Duodenal mucosa (tissue), 2 donors: ENCODE measurements at regions not wholly inside any gene's neighbourhood (a gene's known extent, or its start where the extent isn't known, plus 50 kb on each side); places are given as distances from the start of the nearest gene placed in this dataset.
"Not testable (repeated sequence)": the region's sequence is repeated elsewhere in the genome, so short reads cannot be mapped to it uniquely, and the experiment has no call there.

ENCODE experiments used
- H3K27ac ChIP-seq: one replicate; pipeline ENCODE4 v1.7.0; 2013; ENCODE audit warnings: low read depth, low read length
- H3K27me3 ChIP-seq, 2 donors: one replicate each; pipeline ENCODE4 v1.7.0; 2013; ENCODE audit warnings: low read length in 2 of 2, control low read depth in 1 of 2; ENCODE audit not compliant: insufficient read depth in 2 of 2, control insufficient read depth in 1 of 2
- H3K36me3 ChIP-seq, 2 donors: one replicate each; pipeline ENCODE4 v1.7.0; 2013; ENCODE audit warnings: low read length in 2 of 2, control low read depth in 1 of 2; ENCODE audit not compliant: insufficient read depth in 2 of 2, control insufficient read depth in 1 of 2
- H3K4me1 ChIP-seq, 2 donors: one replicate each; pipeline ENCODE4 v1.7.0; 2013; ENCODE audit warnings: low read length in 2 of 2, control low read depth in 1 of 2; ENCODE audit not compliant: insufficient read depth in 2 of 2, control insufficient read depth in 1 of 2
- H3K4me3 ChIP-seq, 2 donors: one replicate each; pipeline ENCODE4 v1.7.0; 2013; ENCODE audit warnings: low read length in 2 of 2, low read depth in 1 of 2
- H3K9ac ChIP-seq, 2 donors: one replicate each; pipeline ENCODE4 v1.7.0; 2013; ENCODE audit warnings: low read length in 2 of 2, low read depth in 1 of 2
- H3K9me3 ChIP-seq, 2 donors: one replicate each; pipeline ENCODE4 v1.7.0; 2013; ENCODE audit warnings: low read length in 2 of 2, control low read depth in 1 of 2; ENCODE audit not compliant: control insufficient read depth in 1 of 2

DNA sequence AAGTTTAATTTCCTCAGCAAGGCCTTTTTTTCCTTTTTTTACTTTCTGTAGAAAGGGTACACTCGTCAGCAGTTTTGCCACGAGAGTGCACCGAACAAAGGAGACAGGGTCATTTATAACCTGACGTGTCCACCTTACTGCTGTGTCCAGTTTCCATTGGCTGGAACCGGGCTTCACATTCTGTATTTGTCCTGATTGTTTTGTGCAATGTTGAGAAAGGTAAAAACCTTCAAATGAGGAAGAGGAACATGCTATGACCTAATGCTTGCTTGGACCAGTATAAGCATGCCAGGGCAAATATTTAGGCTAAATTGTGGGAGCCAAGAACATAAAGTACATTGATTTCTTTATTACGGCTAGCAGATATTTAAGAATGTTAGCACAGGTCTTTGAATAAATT lies 101.9 kb upstream of the STX18 start:
- H3K9ac ChIP-seq, result not testable (repeated sequence)

GRCh38 chr4:4643306-4643705 lies 101.5 kb upstream of the STX18 start:
- no peak overlapping the region for H3K4me3 ChIP-seq
- H3K9me3 ChIP-seq, result no peaks in the 10 kb centered on the region
- no peaks in the 10 kb centered on the region for H3K4me1 ChIP-seq
- no peak overlapping the region for H3K9ac ChIP-seq
- no peaks in the 10 kb centered on the region for H3K36me3 ChIP-seq
- H3K27ac ChIP-seq, result no peak overlapping the region
- no peaks in the 10 kb centered on the region for H3K27me3 ChIP-seq

More for the DNA sequence above, 101.9 kb upstream of the STX18 start:
- not testable (repeated sequence) for H3K27me3 ChIP-seq, H3K4me3 ChIP-seq, H3K27ac ChIP-seq, H3K9me3 ChIP-seq, H3K36me3 ChIP-seq, H3K4me1 ChIP-seq

GRCh38 chr4:4642496-4643000 lies 100.7 kb upstream of the STX18 start:
- no peaks in the 10 kb centered on the region for H3K36me3 ChIP-seq
- no peaks in the 10 kb centered on the region for H3K4me1 ChIP-seq
- H3K27me3 ChIP-seq, result no peaks in the 10 kb centered on the region
- H3K4me3 ChIP-seq, result no peak overlapping the region
- no peaks in the 10 kb centered on the region for H3K9me3 ChIP-seq
- H3K27ac ChIP-seq, result no peak overlapping the region
- H3K9ac ChIP-seq, result no peak overlapping the region

- H3K27ac ChIP-seq, result no peak overlapping the region
- H3K9me3 ChIP-seq, result no peaks in the 10 kb centered on the region
- no peaks in the 10 kb centered on the region for H3K36me3 ChIP-seq
- no peaks in the 10 kb centered on the region for H3K4me1 ChIP-seq
- no peak overlapping the region for H3K4me3 ChIP-seq
- no peaks in the 10 kb centered on the region for H3K27me3 ChIP-seq
- no peak overlapping the region for H3K9ac ChIP-seq
Observed at GRCh38 chr4:4641661-4642495, 100.0 kb upstream of the STX18 start.

- Histone ChIP-seq H3K4me3 (no peak overlapping the region), H3K4me1 (no peaks in the 10 kb centered on the region), H3K36me3 (no peaks in the 10 kb centered on the region), H3K27me3 (no peaks in the 10 kb centered on the region), H3K9ac (no peak overlapping the region), H3K27ac (no peak overlapping the region), H3K9me3 (no peaks in the 10 kb centered on the region)
Observed at GRCh38 chr4:4641254-4641653, 99.4 kb upstream of the STX18 start.

DNA sequence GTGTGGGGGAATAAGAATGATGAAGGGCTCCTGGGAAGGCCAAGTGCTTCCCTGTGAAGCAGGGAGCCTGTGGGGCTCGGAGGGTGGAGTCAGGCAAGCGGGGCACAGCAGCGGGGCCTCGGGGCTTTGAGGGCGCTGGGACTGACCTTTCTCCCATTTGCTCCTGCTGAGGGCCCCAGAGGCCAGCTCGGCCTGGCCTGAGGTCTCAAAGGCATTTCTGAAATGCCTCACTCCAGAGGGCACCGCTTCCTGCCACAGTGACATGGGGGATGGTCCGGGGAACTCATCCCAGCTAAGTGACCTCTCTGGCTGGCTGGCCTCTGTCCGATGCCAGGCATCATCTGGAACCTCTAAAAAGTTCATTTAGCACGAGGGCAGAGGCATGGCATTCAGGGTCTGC lies 98.8 kb upstream of the STX18 start:
- H3K4me1 ChIP-seq, result no peaks in the 10 kb centered on the region
- H3K4me3 ChIP-seq, result no peak overlapping the region
- no peak overlapping the region for H3K9ac ChIP-seq
- H3K27me3 ChIP-seq, result no peaks in the 10 kb centered on the region
- H3K9me3 ChIP-seq, result no peaks in the 10 kb centered on the region
- no peaks in the 10 kb centered on the region for H3K36me3 ChIP-seq
- H3K27ac ChIP-seq, result no peak overlapping the region

DNA sequence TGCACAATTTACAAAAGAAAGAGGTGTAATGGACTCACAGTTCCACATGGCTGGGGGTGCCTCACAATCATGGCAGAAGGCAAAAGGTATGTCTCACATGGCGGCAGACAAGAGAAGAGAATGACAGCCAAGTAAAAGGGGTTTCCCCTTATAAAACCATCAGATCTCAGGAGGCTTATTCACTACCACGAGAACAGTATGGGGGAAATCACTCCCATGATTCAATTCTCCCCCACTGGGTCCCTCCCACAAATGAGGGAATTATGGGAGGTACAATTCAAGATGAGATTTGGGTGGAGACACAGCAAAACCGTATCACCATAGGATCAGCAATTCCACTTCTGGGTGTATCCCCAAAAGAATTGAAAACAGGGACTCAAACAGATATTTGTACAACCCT lies 97.5 kb upstream of the STX18 start:
- Histone ChIP-seq H3K36me3 (no peaks in the 10 kb centered on the region), H3K27ac (no peak overlapping the region), H3K4me3 (no peak overlapping the region), H3K9me3 (no peaks in the 10 kb centered on the region), H3K9ac (no peak overlapping the region), H3K4me1 (no peaks in the 10 kb centered on the region), H3K27me3 (no peaks in the 10 kb centered on the region)

DNA sequence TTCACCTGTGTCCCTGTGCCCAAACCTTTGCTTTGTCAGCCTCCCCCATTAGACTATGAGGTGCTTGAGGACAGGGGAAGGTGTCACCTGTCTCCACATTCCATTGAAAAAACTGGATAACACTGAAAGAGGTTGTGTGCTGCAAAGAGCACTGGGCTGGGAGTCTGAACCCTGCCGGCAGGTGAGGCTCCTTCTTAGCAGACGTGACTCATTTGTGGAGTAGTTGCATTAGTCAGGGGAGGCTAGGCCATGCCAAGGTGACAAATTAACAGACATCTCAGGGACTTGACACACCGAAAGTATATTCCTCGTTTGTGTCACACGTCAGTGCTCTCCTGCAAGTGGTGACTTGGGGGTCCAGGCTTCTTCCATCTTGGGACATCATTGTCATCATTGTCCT lies 95.9 kb upstream of the STX18 start:
- no peak overlapping the region for H3K4me3 ChIP-seq
- H3K9ac ChIP-seq, result no peak overlapping the region
- no peaks in the 10 kb centered on the region for H3K27me3 ChIP-seq
- no peaks in the 10 kb centered on the region for H3K36me3 ChIP-seq
- H3K4me1 ChIP-seq, result no peaks in the 10 kb centered on the region
- no peaks in the 10 kb centered on the region for H3K9me3 ChIP-seq
- no peak overlapping the region for H3K27ac ChIP-seq

DNA sequence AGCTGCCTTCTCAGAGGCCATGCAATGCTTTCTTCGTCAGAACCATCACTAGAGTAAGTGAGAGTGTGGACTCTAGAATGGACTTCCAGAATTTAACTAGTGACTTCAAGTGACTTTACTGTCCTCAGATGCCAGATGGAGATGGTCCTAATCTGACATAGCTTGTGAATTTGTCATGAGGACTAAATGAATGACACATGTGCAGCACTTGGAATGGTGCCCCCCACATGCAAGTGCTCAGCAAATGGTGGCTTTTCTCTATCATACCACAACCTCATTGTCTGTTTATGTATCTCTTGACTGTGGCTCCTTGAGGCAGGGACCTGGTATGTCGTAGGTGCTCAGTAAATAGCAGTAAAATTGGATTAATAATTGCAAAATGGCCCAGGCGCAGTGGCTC lies 91.6 kb upstream of the STX18 start:
- H3K36me3 ChIP-seq, result no peaks in the 10 kb centered on the region
- H3K4me1 ChIP-seq, result no peaks in the 10 kb centered on the region
- no peaks in the 10 kb centered on the region for H3K9me3 ChIP-seq
- H3K9ac ChIP-seq, result no peak overlapping the region
- H3K27me3 ChIP-seq, result no peaks in the 10 kb centered on the region
- H3K27ac ChIP-seq, result no peak overlapping the region
- H3K4me3 ChIP-seq, result no peak overlapping the region

DNA sequence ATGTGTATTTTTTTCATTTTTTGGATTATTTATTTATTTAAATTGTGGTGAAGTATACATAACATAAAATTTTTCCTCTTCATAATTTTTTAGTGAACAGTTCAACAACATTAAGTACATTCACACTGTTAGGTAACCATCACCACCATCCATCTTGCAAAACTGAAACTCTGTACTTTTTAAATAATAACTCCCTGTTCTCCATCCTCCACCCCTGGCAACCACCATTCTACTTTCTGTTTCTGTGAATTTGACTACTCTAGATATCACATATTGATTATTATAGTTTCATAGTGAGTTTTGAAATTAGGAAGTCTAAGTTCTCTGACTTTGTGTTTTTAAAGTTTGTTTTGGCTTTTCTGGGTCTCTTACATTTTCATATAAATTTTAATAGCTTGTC lies 89.3 kb upstream of the STX18 start:
- H3K27ac ChIP-seq, result no peak overlapping the region
- no peak overlapping the region for H3K4me3 ChIP-seq
- no peaks in the 10 kb centered on the region for H3K36me3 ChIP-seq
- H3K9ac ChIP-seq, result no peak overlapping the region
- H3K4me1 ChIP-seq, result no peaks in the 10 kb centered on the region
- no peaks in the 10 kb centered on the region for H3K9me3 ChIP-seq
- H3K27me3 ChIP-seq, result no peaks in the 10 kb centered on the region
